NCI-H82 treated with DMSO at 0.1 percent for 48 hours (cell line): ENCODE measurements at regions not wholly inside any gene's neighbourhood (a gene's known extent, or its start where the extent isn't known, plus 50 kb on each side); places are given as distances from the start of the nearest gene placed in this dataset.

ENCODE experiments used
- DNase-seq: peaks from one replicate; lab custom pipeline; 2025; ENCODE audit not compliant: unreplicated experiment; lab: John Stamatoyannopoulos, UW

GRCh38 chr6:130756824-130757223 lies 70.4 kb upstream of the SMLR1 start:
- no peak for DNase-seq

GRCh38 chr6:130758813-130759212 lies 68.4 kb upstream of the SMLR1 start:
- no peak for DNase-seq

- DNase-seq = no peak
Observed at GRCh38 chr6:130760006-130760405, 67.2 kb upstream of the SMLR1 start.

DNA sequence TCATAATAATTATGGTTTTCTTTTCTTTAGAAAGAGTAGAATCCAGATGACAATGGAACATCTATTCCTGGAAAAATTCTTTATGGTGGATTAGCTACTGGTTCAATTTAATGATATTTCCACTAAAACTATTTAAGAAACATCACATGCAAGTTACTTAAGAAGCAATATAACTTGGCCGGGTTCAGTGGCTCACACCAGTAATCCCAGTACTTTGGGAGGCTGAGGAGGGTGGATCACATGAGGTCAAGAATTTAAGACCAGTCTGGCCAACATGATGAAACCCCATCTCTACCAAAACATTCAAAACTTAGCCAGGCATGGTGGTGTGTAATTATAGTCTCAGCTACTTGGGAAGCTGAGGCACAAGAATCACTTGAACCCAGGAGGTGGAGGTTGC lies 65.9 kb upstream of the SMLR1 start:
- DNase-seq = no peak

DNA sequence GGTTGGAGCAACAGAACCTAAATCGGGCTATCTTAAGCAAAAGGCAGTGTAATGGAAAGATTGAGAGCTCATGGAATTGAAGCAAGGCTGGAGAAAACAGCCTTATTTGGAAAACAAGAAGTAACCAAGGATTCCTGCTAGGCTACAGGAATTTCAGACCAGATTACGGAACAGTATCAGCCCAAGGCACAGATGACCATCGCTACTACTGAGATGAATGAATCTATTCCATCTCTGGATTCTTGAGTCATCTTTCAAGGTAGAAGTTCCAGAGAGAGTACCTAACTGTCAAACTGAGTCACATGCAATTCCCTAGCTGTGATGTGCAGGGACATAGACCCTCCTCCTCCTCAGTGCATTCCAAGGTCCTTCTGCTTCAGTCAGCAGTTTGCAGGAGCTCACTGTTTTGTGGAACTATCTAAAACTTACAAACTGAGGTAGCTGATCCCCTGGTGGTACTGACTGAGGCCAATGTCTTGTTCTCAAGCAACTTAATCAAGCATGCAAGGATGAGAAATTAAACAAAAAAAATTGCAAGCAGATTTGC lies 62.0 kb upstream of the SMLR1 start:
- DNase-seq = no peak

DNA sequence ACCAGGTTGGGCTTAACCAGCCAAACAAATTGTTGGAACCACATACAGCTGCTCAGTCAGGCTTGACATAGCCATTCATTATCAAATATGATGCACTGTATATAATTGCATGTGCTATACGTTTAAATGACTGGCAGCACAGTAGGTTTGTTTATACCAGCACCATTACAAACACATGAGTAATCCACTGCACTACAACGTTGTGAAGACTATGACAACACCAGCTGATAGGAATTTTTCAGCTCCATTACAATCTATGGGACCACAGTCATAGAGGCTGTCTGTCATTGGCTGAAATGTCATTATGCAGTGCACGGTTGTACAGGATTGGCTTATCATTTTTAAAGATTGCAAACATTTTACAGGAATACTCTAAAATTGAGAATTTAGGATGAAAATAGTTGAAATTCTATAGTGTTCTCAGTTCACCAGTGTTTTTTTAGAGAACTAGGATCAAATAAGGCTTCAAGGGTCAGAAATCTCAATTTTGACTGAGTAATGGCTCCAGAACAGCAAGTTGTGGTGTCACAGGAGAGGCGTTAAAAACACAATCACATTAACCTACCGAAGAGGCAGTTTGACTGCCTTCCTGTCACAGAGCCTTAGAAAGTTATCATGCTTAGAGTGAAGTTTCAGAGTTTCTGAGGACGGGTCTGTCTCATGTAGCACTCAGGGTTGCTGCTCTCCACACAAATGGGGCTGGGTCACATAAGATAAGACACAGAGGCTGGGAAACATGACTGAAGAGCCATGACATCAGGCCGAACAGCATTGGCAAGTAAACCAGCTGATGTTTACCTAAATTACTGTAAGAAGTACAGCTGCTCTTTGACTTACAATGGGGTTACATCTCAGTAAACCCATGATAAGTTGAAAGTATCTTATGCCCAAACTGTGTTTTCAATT lies 60.7 kb upstream of the SMLR1 start:
- no peak for DNase-seq

GRCh38 chr6:130769861-130770260 lies 57.3 kb upstream of the SMLR1 start:
- no peak for DNase-seq

DNA sequence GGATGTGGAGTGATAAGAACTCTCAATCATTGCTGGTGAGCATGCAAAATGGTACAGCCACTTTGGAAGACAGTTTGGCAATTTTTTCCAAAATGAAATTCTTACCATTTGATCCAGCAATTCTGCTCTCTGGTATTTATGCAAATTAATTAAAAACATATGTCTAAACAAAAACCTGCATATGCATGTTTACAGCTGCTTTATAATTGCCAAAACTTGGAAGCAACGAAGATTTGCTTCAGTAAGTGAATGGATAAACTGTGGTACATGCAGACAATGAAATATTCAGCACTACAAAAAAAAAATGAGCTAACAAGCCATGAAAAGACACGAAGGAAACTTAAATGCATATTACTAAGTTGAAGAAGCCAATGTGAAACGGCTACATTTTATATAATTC lies 55.5 kb upstream of the SMLR1 start:
- no peak for DNase-seq

DNA sequence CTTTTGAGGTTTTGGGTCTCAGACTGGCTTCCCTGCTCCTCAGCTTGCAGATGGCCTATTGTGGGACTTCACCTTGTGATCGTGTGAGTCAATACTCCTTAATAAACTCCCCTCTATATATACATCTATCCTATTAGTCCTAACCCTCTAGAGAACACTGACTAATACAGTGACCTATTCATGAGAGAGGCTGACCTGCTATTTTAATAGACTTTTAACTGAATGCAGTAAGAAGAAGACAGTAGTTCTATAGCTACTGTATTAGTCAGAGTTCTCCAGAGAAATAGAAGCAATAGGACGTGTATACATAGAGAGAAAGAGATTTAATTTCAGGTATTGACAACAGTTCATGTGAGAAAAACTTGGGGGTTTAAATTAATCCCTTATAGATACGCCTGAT lies 53.3 kb upstream of the SMLR1 start:
- DNase-seq = no peak

DNA sequence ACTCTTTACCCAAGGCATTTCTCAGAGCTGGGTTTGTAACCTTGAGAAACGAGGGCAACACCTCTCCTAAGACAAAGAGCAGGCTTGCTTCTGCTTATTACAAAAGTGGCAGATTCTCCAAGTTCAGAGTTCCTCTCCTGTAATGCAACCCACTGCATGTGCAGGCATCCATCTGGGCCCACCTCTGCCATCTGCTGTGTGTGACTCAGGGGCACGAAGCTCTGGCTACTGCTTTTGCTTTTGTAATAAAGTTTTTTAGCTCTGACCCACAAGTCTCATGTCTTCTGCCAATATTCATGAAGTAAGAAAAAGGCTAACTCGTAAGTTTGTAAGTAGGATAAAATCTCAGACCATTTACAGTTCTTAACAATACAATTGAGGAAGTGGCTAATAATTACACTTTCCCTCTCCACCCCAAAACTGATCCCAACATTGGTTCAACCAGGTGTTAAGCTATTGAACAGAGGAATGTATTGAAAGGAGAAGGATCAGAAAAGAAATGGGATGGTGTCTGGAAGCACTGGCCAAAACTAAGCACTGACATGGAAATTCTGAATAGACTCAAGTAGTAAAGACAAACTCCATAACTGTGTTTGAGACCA lies 51.7 kb upstream of the SMLR1 start:
- DNase-seq = no peak

- DNase-seq = no peak
Observed at GRCh38 chr6:130776287-130776925, 50.8 kb upstream of the SMLR1 start.
